ENCODE measurements at regions not wholly inside any gene's neighbourhood (a gene's known extent, or its start where the extent isn't known, plus 50 kb on each side); places are given as distances from the start of the nearest gene placed in this dataset.

- TF ChIP-seq, protein P1, sequence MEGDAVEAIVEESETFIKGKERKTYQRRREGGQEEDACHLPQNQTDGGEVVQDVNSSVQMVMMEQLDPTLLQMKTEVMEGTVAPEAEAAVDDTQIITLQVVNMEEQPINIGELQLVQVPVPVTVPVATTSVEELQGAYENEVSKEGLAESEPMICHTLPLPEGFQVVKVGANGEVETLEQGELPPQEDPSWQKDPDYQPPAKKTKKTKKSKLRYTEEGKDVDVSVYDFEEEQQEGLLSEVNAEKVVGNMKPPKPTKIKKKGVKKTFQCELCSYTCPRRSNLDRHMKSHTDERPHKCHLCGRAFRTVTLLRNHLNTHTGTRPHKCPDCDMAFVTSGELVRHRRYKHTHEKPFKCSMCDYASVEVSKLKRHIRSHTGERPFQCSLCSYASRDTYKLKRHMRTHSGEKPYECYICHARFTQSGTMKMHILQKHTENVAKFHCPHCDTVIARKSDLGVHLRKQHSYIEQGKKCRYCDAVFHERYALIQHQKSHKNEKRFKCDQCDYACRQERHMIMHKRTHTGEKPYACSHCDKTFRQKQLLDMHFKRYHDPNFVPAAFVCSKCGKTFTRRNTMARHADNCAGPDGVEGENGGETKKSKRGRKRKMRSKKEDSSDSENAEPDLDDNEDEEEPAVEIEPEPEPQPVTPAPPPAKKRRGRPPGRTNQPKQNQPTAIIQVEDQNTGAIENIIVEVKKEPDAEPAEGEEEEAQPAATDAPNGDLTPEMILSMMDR (IDR thresholded peaks at IDR 0.05): no peak
- no peak for TF ChIP-seq POLR2A (IDR thresholded peaks at IDR 0.05)
- H3K27ac ChIP-seq: no peak overlapping the region
- WGBS, 2 donors: 80 to 87% methylated on average over 15 to 16 of the region's 16 CpGs
- no peak for ATAC-seq
- H3K4me1 ChIP-seq: no peaks in the 10 kb centered on the region
- DNase-seq: no peak
- no peaks in the 10 kb centered on the region for H3K27me3 ChIP-seq
- no peaks in the 10 kb centered on the region for H3K36me3 ChIP-seq (replicated peaks in 1 of 2; ENCODE audit: insufficient read depth in 1 of 2, low read depth in 2 of 2)
- intact Hi-C loops (cut with DNase I): no loop called here
- no peaks in the 10 kb centered on the region for H3K9me3 ChIP-seq
- no peak overlapping the region for H3K4me3 ChIP-seq
Observed at GRCh38 chr2:2669316-2669715, 338.2 kb upstream of the MYT1L start.

- Histone ChIP-seq H3K36me3 (replicated peaks in 1 of 2; ENCODE audit: insufficient read depth in 1 of 2, low read depth in 2 of 2) (no peaks in the 10 kb centered on the region), H3K27me3 (no peaks in the 10 kb centered on the region), H3K4me3 (no peak overlapping the region), H3K4me1 (no peaks in the 10 kb centered on the region), H3K27ac (no peak overlapping the region), H3K9me3 (no peaks in the 10 kb centered on the region)
- WGBS, 2 donors: 74 to 78% methylated on average over 13 to 21 of the region's 21 CpGs
- ATAC-seq (no peak), DNase-seq (no peak)
- no peak for TF ChIP-seq POLR2A (IDR thresholded peaks at IDR 0.05)
- TF ChIP-seq, protein P1 (IDR thresholded peaks at IDR 0.05): no peak
- intact Hi-C loops (cut with DNase I): no loop called here
Observed at GRCh38 chr2:2668681-2669265, 337.7 kb upstream of the MYT1L start.

- H3K9me3 ChIP-seq: no peaks in the 10 kb centered on the region
- intact Hi-C loops (cut with DNase I): no loop called here
- TF ChIP-seq, protein P1 (IDR thresholded peaks at IDR 0.05): no peak
- TF ChIP-seq POLR2A (IDR thresholded peaks at IDR 0.05): no peak
Observed at GRCh38 chr2:2667690-2668089, 336.6 kb upstream of the MYT1L start.

DNA sequence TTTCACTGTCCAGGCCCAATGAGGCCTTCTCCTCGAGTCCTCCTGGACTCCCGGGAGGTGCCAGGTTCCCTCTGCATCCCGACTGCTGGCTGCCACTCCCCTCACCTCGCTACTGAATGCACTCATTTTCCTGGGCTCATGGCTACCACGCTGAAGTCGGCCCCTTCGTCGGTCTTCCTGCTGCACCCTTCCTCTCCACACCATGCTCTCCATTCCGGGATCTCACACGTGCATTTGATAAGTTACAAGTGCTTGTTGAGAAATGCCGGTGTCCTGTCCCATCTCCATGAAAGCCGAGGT is 334.7 kb upstream of the MYT1L start:
- no peak overlapping the region for H3K4me3 ChIP-seq
- no peaks in the 10 kb centered on the region for H3K9me3 ChIP-seq
- intact Hi-C loops (cut with DNase I): no loop called here
- ATAC-seq (no peak), DNase-seq (no peak)
- WGBS, 2 donors: 74 to 78% methylated on average over 12 of the region's 12 CpGs
- no peaks in the 10 kb centered on the region for H3K36me3 ChIP-seq (replicated peaks in 1 of 2; ENCODE audit: insufficient read depth in 1 of 2, low read depth in 2 of 2)
- H3K27ac ChIP-seq: no peak overlapping the region
- no peaks in the 10 kb centered on the region for H3K27me3 ChIP-seq
- no peak for TF ChIP-seq POLR2A (IDR thresholded peaks at IDR 0.05)
- TF ChIP-seq, protein P1 (IDR thresholded peaks at IDR 0.05): no peak
- no peaks in the 10 kb centered on the region for H3K4me1 ChIP-seq

More at GRCh38 chr2:2667690-2668089, 336.6 kb upstream of the MYT1L start:
- WGBS, 2 donors: 60 to 82% methylated on average over 4 of the region's 4 CpGs
- Histone ChIP-seq H3K36me3 (replicated peaks in 1 of 2; ENCODE audit: insufficient read depth in 1 of 2, low read depth in 2 of 2) (no peaks in the 10 kb centered on the region), H3K27ac (no peak overlapping the region), H3K27me3 (no peaks in the 10 kb centered on the region), H3K4me3 (no peak overlapping the region), H3K4me1 (no peaks in the 10 kb centered on the region)
- DNase-seq (no peak), ATAC-seq (no peak)

Data from body of pancreas (tissue), 4 donors.